PC-3 (cell line): ENCODE measurements at regions not wholly inside any gene's neighbourhood (a gene's known extent, or its start where the extent isn't known, plus 50 kb on each side); places are given as distances from the start of the nearest gene placed in this dataset.

ENCODE experiments used
- CTCF ChIP-seq: fragments of 300-600 bp; sonication (generic); conservative IDR thresholded peaks from 2 replicates; pipeline ENCODE4 v1.5.1; 2017; ENCODE audit warnings: antibody characterized with exemption, low read depth, mild to moderate bottlenecking, low read length
- EZH2 ChIP-seq: fragments of 300-600 bp; sonication (generic); IDR thresholded peaks from one replicate; pipeline ENCODE4 v1.6.1; 2017; ENCODE audit warnings: antibody characterized with exemption, mild to moderate bottlenecking, low read length; ENCODE audit not compliant: unreplicated experiment

- no peak for TF ChIP-seq EZH2
- no peak for TF ChIP-seq CTCF
Observed at GRCh38 chr4:177770776-177771175, 328.5 kb upstream of the AGA start.
